HFFc6 (cell line): ENCODE measurements at regions not wholly inside any gene's neighbourhood (a gene's known extent, or its start where the extent isn't known, plus 50 kb on each side); places are given as distances from the start of the nearest gene placed in this dataset.

Source experiments
- DNase-seq: peaks from one replicate; pipeline ENCODE4 v3.0.0-alpha.2; 2018
- H3K27ac Mint-ChIP-seq: 2 replicates; pipeline ENCODE4 v1.8.0; 2020; ENCODE audit warnings: mild to moderate bottlenecking, mixed read lengths
- H3K27me3 Mint-ChIP-seq: 2 replicates; pipeline ENCODE4 v1.8.0; 2021; ENCODE audit warnings: mild to moderate bottlenecking, moderate library complexity, mixed read lengths; ENCODE audit not compliant: insufficient read depth
- H3K36me3 Mint-ChIP-seq: 2 replicates; pipeline ENCODE4 v1.8.0; 2021; ENCODE audit warnings: low read depth, mixed read lengths
- H3K4me1 Mint-ChIP-seq: 2 replicates; pipeline ENCODE4 v1.8.0; 2020; ENCODE audit warnings: low read depth, mixed read lengths
- H3K4me3 Mint-ChIP-seq: 2 replicates; pipeline ENCODE4 v1.8.0; 2020; ENCODE audit warnings: mild to moderate bottlenecking, moderate library complexity, mixed read lengths
- H3K9me3 Mint-ChIP-seq: 2 replicates; pipeline ENCODE4 v1.8.0; 2020; ENCODE audit warnings: mild to moderate bottlenecking, mixed read lengths
- CTCF ChIP-seq: fragments of 200-600 bp; sonication (generic); IDR thresholded peaks from 2 replicates; pipeline ENCODE4 v1.5.0; 2021; ENCODE audit warnings: antibody characterized with exemption, mild to moderate bottlenecking

GRCh38 chr12:38392554-38393144 lies 76.1 kb downstream of the ALG10B start:
- H3K36me3 Mint-ChIP-seq, result no peaks in the 10 kb centered on the region
- H3K4me3 Mint-ChIP-seq, result no peak overlapping the region
- H3K27ac Mint-ChIP-seq, result no peak overlapping the region
- H3K4me1 Mint-ChIP-seq, result no peaks in the 10 kb centered on the region
- no peaks in the 10 kb centered on the region; the same call in 1 of the 2 replicates for H3K27me3 Mint-ChIP-seq
- peaks cover 14% of the 10 kb centered on the region for H3K9me3 Mint-ChIP-seq
- DNase-seq, result peak; percentile 4
- no peak for TF ChIP-seq CTCF

- no peaks in the 10 kb centered on the region for H3K36me3 Mint-ChIP-seq
- no peak overlapping the region for H3K4me3 Mint-ChIP-seq
- no peaks in the 10 kb centered on the region; the same call in 1 of the 2 replicates for H3K27me3 Mint-ChIP-seq
- H3K27ac Mint-ChIP-seq, result no peak overlapping the region
- H3K9me3 Mint-ChIP-seq, result peaks cover 25% of the 10 kb centered on the region
- no peaks in the 10 kb centered on the region for H3K4me1 Mint-ChIP-seq
- no peak for DNase-seq
- TF ChIP-seq CTCF, result no peak
Measured at GRCh38 chr12:38399711-38400206, 83.2 kb downstream of the ALG10B start.

- Mint-ChIP-seq H3K4me1 (no peaks in the 10 kb centered on the region), H3K27ac (no peak overlapping the region), H3K36me3 (no peaks in the 10 kb centered on the region), H3K4me3 (no peak overlapping the region), H3K9me3 (peaks cover 37% of the 10 kb centered on the region), H3K27me3 (no peaks in the 10 kb centered on the region)
- no peak for TF ChIP-seq CTCF
- DNase-seq, result no peak
Measured at GRCh38 chr12:38402811-38403210, 86.2 kb downstream of the ALG10B start.

GRCh38 chr12:38409511-38409910 lies 92.9 kb downstream of the ALG10B start:
- no peaks in the 10 kb centered on the region for H3K36me3 Mint-ChIP-seq
- no peak for DNase-seq
- H3K4me3 Mint-ChIP-seq, result no peak overlapping the region
- H3K27ac Mint-ChIP-seq, result no peak overlapping the region
- H3K4me1 Mint-ChIP-seq, result no peaks in the 10 kb centered on the region
- H3K27me3 Mint-ChIP-seq, result no peaks in the 10 kb centered on the region
- H3K9me3 Mint-ChIP-seq, result peaks cover 39% of the 10 kb centered on the region
- no peak for TF ChIP-seq CTCF

GRCh38 chr12:38411426-38411825 lies 94.9 kb downstream of the ALG10B start:
- Mint-ChIP-seq H3K27ac (no peak overlapping the region), H3K27me3 (no peaks in the 10 kb centered on the region; the same call in 1 of the 2 replicates), H3K4me3 (no peak overlapping the region), H3K9me3 (peaks cover 33% of the 10 kb centered on the region), H3K36me3 (no peaks in the 10 kb centered on the region), H3K4me1 (no peaks in the 10 kb centered on the region)
- TF ChIP-seq CTCF, result no peak
- no peak for DNase-seq
